HepG2 (cell line): ENCODE measurements at regions not wholly inside any gene's neighbourhood (a gene's known extent, or its start where the extent isn't known, plus 50 kb on each side); places are given as distances from the start of the nearest gene placed in this dataset.

Experiments used
- ATAC-seq: fragments of 200-7000 bp; cut with Tn5 transposase; 3 replicates; pipeline ENCODE4 v1.9.1; 2020; ENCODE audit warnings: mild to moderate bottlenecking, moderate library complexity
- BruUV-seq: library from RNA; stranded (reverse); fragments of 400-500 nt; replicated peaks from 2 replicates; lab custom pipeline; 2021; lab: Mats Ljungman, UMichigan
- CTCF ChIA-PET: fragments of 300-600 bp; formaldehyde crosslinking; extraction: SDS; loops from one replicate; lab custom pipeline; 2021; ENCODE audit warnings: low total read pairs, inconsistent platforms, low intra/inter-chr PET ratio; lab: Yijun Ruan, JAX
- POLR2A ChIA-PET: fragments of 350-600 bp; sonication (Branson Sonifier 250); formaldehyde crosslinking; loops from one replicate; lab custom pipeline; 2020; ENCODE audit warnings: antibody characterized with exemption, inconsistent platforms; lab: Yijun Ruan, JAX
- DNase-seq: peaks from one replicate; pipeline ENCODE4 v3.0.0-alpha.2; 2015; ENCODE audit warnings: low spot score
- FAIRE-seq: peaks from 3 replicates; lab custom pipeline; 2011; peaks lifted over from hg19 to GRCh38; lab: Jason Lieb, UNC
- H2AFZ ChIP-seq: one replicate; pipeline ENCODE4 v1.6.1; 2011; ENCODE audit warnings: low read length, inconsistent platforms
- H3K27ac ChIP-seq: fragments of 300-600 bp; 3 replicates; pipeline ENCODE4 v1.8.0; 2011; ENCODE audit warnings: mixed run types, mild to moderate bottlenecking, mixed read lengths, low read length, inconsistent platforms; ENCODE audit not compliant: insufficient read depth; ENCODE audit errors: extremely low read length
- H3K27me3 ChIP-seq, 2 experiments: fragments of 200-600 bp in 1 of 2; 2 replicates in 1 of 2; 3 replicates in 1 of 2; pipeline versions ENCODE4 v1.6.0 to v1.8.0; 2011; ENCODE audit warnings: low read length in 2 of 2, mild to moderate bottlenecking in 2 of 2, moderate library complexity in 2 of 2, inconsistent platforms in 1 of 2; ENCODE audit not compliant: insufficient read depth in 2 of 2, control insufficient read depth in 1 of 2
- H3K36me3 ChIP-seq, 2 experiments: fragments of 200-600 bp in 1 of 2; replicated peaks in 1 of 2; 2 replicates in 1 of 2; 3 replicates in 1 of 2; pipeline versions ENCODE4 v1.5.1 to v1.8.0; 2011; ENCODE audit warnings: low read length in 2 of 2, inconsistent platforms in 1 of 2; ENCODE audit not compliant: insufficient read depth in 2 of 2, control insufficient read depth in 1 of 2
- H3K4me1 ChIP-seq: 2 replicates; pipeline ENCODE4 v1.5.1; 2012; ENCODE audit warnings: low read length, inconsistent platforms; ENCODE audit not compliant: insufficient read depth
- H3K4me2 ChIP-seq: 2 replicates; pipeline ENCODE4 v1.6.0; 2011; ENCODE audit warnings: low read depth, low read length, inconsistent platforms
- H3K4me3 ChIP-seq, 3 experiments: fragments of 200-600 bp in 1 of 3; sonication (generic), shearing (Covaris generic) in 1 of 3; replicated peaks in 1 of 3; 2 replicates each; pipeline ENCODE4 v1.5.1; 2011 to 2016; ENCODE audit warnings: low read length in 3 of 3, inconsistent platforms in 2 of 3, low read depth in 2 of 3, mild to moderate bottlenecking in 2 of 3, control low read depth in 1 of 3, mixed read lengths in 1 of 3; ENCODE audit not compliant: insufficient read depth in 1 of 3
- H3K79me2 ChIP-seq: one replicate; pipeline ENCODE4 v1.6.1; 2011; ENCODE audit warnings: low read length, inconsistent platforms; ENCODE audit not compliant: insufficient read depth
- H3K9ac ChIP-seq: 2 replicates; pipeline ENCODE4 v1.6.0; 2011; ENCODE audit warnings: mild to moderate bottlenecking, low read depth, low read length, inconsistent platforms; ENCODE audit not compliant: insufficient read depth
- H3K9me3 ChIP-seq: 2 replicates; pipeline ENCODE4 v1.5.1; 2012; ENCODE audit warnings: mild to moderate bottlenecking, low read length
- H4K20me1 ChIP-seq: 2 replicates; pipeline ENCODE4 v1.6.0; 2011; ENCODE audit warnings: inconsistent platforms, mild to moderate bottlenecking, low read length, moderate library complexity; ENCODE audit not compliant: insufficient read depth
- BCL3 ChIP-seq: sonication (generic); formaldehyde crosslinking; IDR thresholded peaks from 2 replicates; pipeline ENCODE4 v1.5.1; 2020; ENCODE audit warnings: mild to moderate bottlenecking, missing genetic modification reagents, moderate library complexity
- FOXC1 ChIP-seq: sonication (generic); formaldehyde crosslinking; IDR thresholded peaks from 2 replicates; pipeline ENCODE4 v1.8.0; 2022; ENCODE audit warnings: mild to moderate bottlenecking, missing genetic modification reagents, borderline replicate concordance
- KDM5A ChIP-seq: fragments of 200-600 bp; sonication (generic); IDR thresholded peaks from 2 replicates; pipeline ENCODE4 v1.7.0; 2018; ENCODE audit warnings: antibody characterized with exemption, mild to moderate bottlenecking, low read length, borderline replicate concordance
- POLR2AphosphoS5 ChIP-seq: IDR thresholded peaks from 2 replicates; pipeline ENCODE4 v1.6.1; 2012; ENCODE audit warnings: low read depth, low read length
- THYN1 ChIP-seq: sonication (generic); formaldehyde crosslinking; IDR thresholded peaks from 2 replicates; pipeline ENCODE4 v1.8.1; 2023; ENCODE audit warnings: low read depth, mild to moderate bottlenecking, moderate library complexity, missing genetic modification reagents, borderline replicate concordance
- ZNF17 ChIP-seq: sonication (generic); formaldehyde crosslinking; IDR thresholded peaks from 2 replicates; pipeline ENCODE4 v1.5.0; 2020; ENCODE audit warnings: mild to moderate bottlenecking, missing genetic modification reagents
- ZNF317 ChIP-seq: sonication (generic); formaldehyde crosslinking; IDR thresholded peaks from 2 replicates; pipeline ENCODE4 v1.5.0; 2020; ENCODE audit warnings: mild to moderate bottlenecking, missing genetic modification reagents
- ZNF737 ChIP-seq: sonication (generic); formaldehyde crosslinking; IDR thresholded peaks from 2 replicates; pipeline ENCODE4 v1.5.0; 2020; ENCODE audit warnings: missing genetic modification reagents, mild to moderate bottlenecking, borderline replicate concordance
- WGBS: methylation state at CpG from one replicate; pipeline ENCODE4 v1.1.6; 2017; ENCODE audit warnings: low lambda C conversion rate; 5-methylcytosine and 5-hydroxymethylcytosine counted together
- in situ Hi-C: cut with HindIII; loops from 2 replicates; pipeline ENCODE4 v1.10.0; 2017; ENCODE audit warnings: low pct_unique_long_range_greater_than_20kb; ENCODE audit not compliant: extremely low pct_ligation_motif_present
- intact Hi-C: fragments of 100-400 bp; cut with micrococcal nuclease; formaldehyde crosslinking; loops from one replicate; pipeline ENCODE4 v1.10.0; 2022; ENCODE audit not compliant: unreplicated experiment

DNA sequence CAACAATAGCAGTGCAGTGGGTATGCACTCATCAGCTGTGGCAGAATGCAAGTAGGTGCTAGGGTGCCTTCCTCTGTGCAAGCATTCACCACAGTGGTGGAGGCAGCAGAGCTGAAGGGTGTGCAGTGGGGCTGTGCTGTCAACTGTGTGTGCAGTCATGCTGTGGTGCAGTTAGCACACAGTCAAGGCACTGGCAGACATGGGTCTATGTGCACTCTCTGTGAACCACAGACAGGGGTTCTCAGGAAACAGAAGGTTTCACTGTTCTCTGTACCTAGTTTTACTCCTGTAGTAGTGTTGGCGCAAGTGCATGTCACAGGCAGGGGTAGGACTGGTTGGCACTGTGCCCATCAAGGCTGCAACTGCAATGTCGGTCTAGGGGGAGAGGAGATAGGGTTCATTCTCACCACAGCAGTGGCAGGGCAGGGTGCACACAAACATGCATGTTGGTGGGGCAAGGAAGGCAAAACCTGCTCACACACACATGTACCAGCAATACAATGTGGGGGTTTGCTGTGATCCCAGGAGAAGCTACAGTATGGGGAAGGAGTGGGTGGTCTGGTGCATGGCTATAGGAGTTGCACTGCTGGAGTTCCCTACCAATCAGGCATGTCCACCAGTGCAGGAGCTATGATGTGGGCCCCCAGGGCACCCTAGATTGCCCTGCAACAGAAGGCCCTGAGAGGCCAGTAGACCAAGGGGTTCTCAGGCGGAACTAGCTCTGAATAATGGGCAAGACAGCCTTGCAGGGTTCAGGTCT lies 242.7 kb upstream of the DDX18 start:
- Histone ChIP-seq H3K4me3 (no peak overlapping the region), H4K20me1 (no peaks in the 10 kb centered on the region), H3K27ac (no peak overlapping the region), H3K36me3 (no peaks in the 10 kb centered on the region), H3K4me2 (no peak overlapping the region), H3K79me2 (no peaks in the 10 kb centered on the region), H3K9ac (no peak overlapping the region), H3K4me1 (no peaks in the 10 kb centered on the region), H2AFZ (no peak overlapping the region), H3K27me3 (no peaks in the 10 kb centered on the region), H3K9me3 (peaks cover 33% of the 10 kb centered on the region)
- in situ Hi-C loops (no loop called here), intact Hi-C loops (no loop called here)
- BruUV-seq: no TSS peak
- FAIRE-seq: no peak
- POLR2A ChIA-PET: no interaction called here
- ATAC-seq: no peak
- CTCF ChIA-PET: no interaction called here
- DNase-seq: no peak
- no peak for TF ChIP-seq FOXC1 (CRISPR knock-in tag)
- TF ChIP-seq ZNF17 (CRISPR knock-in tag): no peak
- no peak for TF ChIP-seq ZNF737
- no peak for TF ChIP-seq THYN1 (CRISPR knock-in tag)
- TF ChIP-seq POLR2AphosphoS5: no peak
- TF ChIP-seq ZNF317 (CRISPR knock-in tag): no peak
- no peak for TF ChIP-seq KDM5A
- no peak for TF ChIP-seq BCL3 (CRISPR knock-in tag)
- WGBS: 10% methylated on average over 2 of the region's 3 CpGs
